Cardiac septum (tissue), 1 donor: ENCODE measurements at regions not wholly inside any gene's neighbourhood (a gene's known extent, or its start where the extent isn't known, plus 50 kb on each side); places are given as distances from the start of the nearest gene placed in this dataset.

Source experiments
- DNase-seq: peaks from one replicate; pipeline ENCODE4 v3.0.0-alpha.2; 2020; ENCODE audit warnings: low spot score
- intact Hi-C: fragments of 100-400 bp; cut with DNase I; formaldehyde crosslinking; loops from one replicate; pipeline ENCODE4 v1.14.0; 2022
- donor health status: DM: no; HTN: no; CAD: no.

GRCh38 chr15:93708724-93709445 lies 522.5 kb upstream of the MCTP2 start:
- intact Hi-C loops: no loop called here
- no peak for DNase-seq

DNA sequence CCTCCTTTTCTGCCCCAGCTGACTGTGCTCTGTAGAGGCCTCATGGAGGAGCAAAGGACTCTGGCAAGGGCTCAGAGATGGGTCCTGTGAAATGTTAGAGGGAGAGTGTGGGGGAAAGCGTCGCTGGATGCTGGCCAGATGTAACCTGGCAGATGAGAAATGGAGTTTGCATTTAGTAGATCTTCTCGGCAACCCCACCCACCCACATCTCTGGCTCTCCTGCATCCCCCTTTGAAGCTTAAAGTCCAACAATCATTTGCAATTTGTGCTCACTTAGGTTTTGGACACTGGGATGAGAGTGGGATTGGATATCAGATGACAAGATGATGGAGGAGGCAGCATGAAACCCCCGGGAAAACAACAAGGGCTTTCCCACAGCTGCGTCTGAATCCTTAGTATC lies 523.6 kb upstream of the MCTP2 start:
- intact Hi-C loops: no loop called here
- DNase-seq: no peak

DNA sequence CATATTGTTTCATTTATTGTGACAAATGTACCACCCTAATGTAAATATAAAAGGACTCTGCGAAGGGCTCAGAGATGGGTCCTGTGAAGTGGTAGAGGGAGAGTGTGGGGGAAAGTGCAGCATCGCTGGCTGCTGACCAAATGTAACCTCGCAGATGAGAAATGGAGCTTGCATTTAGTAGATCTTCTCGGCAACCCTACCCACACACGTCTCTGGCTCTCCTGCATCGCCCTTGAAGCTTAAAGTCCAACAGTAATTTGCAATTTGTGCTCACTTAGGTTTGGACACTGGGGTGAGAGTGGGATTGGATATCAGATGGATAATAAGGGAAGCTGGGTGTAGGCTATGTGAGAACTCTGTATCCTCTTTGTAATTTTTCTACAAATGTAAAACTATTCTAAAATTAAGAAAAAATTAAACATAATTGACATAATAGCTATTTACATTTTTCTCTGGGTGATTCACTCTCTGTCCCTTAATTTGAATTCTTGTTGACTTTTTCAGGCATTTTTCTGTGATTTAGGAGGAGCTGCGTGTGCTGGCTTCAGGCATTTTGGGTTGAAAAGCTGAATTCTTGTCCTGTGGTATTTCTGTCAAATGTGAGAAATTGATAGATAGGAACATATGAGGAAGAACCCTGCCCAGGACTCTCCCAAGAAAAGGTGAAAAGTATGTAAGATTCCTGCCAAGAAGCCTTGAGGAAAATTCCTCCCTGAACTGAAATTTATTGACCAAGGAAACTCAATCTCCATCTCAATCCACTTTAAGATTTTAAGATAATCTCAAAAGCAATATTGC lies 524.7 kb upstream of the MCTP2 start:
- DNase-seq: no peak
- intact Hi-C loops: no loop called here

DNA sequence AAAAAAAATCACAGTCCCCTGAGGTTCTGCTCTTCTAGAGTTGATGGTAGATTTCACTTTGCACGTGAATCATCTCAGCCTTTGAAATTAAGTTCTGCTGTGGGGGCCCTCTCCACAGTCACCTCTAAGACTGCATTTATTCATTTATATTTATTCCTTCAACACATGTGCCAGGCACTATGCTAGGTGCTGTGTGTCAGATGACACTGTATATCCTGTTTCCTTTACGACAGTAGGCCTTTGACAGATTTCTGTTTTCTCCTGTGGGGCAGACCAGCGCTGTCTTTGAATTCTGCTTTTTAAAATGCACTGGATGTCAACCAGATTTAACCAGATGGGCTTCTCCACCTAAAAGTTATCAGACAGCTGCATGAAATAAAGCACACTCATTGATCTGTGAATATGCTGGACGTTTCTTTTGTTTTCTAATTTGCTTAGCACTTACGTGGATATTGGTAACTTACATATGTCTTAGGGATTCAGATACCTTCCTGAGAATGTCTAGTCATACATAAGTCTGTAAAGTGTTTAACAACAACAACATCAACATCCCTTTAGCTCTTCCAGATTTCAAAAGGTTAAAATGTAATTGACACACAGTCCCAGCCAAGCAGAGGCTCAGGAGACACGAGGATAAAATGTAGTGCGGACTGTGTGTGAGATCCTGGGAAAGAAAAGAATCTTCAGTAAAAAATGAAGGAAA lies 525.5 kb upstream of the MCTP2 start:
- no peak for DNase-seq
- intact Hi-C loops: no loop called here

DNA sequence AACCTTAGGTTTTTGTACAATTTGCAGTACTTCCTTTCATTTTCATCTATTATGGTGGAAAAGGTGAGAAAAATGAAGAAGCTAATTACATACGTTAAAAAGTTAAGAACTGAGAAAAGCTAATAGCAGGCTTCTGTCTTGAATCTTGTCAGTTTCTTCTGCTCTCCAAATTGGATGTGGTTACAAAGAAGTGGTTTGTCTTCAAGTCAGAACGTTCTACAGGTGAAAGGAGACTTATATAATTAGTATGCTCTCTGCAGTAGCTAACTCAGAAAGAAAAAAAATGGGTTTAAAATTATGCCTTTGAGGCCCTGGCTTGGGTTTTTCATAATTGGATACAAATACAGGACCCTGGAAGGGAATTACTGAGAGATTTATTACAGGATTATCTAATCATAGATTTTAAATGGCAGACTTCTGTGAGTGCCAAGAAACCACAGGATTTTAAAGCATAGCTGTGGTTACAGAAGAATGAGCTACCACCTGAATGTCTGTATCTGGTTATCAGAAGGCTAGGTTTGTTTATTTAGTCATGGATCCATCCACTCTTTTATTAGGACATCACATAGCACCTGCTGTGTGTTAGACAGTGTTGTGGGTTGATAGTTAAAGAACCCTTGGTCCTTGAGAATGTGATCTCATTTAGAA lies 528.1 kb upstream of the MCTP2 start:
- intact Hi-C loops: no loop called here
- no peak for DNase-seq

DNA sequence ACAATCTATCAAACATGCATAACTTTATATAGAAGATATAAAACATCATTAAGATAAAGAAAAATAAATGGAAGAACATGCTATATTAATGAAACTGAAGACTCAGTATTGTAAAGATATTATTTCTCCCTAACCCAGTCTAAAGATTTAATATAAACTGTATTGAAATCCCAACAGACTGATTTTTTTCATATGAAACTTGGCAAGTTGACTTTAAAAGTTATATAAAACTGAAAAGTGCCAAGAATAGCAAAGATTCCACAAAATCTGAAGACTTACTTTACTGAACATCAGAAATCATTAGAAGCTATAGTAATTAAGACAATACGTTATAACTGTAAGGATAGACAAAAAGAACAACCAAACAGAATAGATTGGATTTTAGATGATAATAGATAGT lies 531.3 kb upstream of the MCTP2 start:
- intact Hi-C loops: no loop called here
- DNase-seq: no peak

DNA sequence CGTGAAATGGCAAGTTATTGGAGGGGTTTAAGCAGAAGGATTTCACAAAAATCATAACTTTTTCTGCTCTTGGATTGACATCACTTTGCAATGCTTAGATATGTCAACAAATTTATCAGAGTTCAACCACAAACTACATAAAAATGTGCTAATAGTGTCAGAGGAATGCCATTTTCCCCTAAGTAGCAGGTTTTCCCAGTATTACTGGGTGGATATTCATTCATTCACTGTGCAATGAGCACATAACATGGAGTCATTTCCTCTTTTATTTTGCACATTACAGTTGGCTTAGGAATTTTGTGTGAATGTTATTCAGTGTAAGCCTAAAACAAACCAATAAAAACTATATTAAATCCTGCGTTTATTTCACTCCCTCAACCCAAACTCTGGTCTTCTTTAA lies 537.3 kb upstream of the MCTP2 start:
- intact Hi-C loops: no loop called here

GRCh38 chr15:93683651-93684050 lies 547.7 kb upstream of the MCTP2 start:
- intact Hi-C loops: no loop called here
- DNase-seq: no peak

More for the DNA sequence above, 537.3 kb upstream of the MCTP2 start:
- no peak for DNase-seq

GRCh38 chr15:93671387-93671943 lies 559.9 kb upstream of the MCTP2 start:
- intact Hi-C loops: no loop called here
- no peak for DNase-seq

- intact Hi-C loops: no loop called here
- no peak for DNase-seq
These were observed 560.4 kb upstream of the MCTP2 start for GRCh38 chr15:93670931-93671330.

- intact Hi-C loops: no loop called here
These were observed 567.0 kb upstream of the MCTP2 start for GRCh38 chr15:93664213-93664956.

GRCh38 chr15:93662162-93662885 lies 569.0 kb upstream of the MCTP2 start:
- intact Hi-C loops: no loop called here
- DNase-seq: no peak

More at GRCh38 chr15:93664213-93664956, 567.0 kb upstream of the MCTP2 start:
- no peak for DNase-seq

DNA sequence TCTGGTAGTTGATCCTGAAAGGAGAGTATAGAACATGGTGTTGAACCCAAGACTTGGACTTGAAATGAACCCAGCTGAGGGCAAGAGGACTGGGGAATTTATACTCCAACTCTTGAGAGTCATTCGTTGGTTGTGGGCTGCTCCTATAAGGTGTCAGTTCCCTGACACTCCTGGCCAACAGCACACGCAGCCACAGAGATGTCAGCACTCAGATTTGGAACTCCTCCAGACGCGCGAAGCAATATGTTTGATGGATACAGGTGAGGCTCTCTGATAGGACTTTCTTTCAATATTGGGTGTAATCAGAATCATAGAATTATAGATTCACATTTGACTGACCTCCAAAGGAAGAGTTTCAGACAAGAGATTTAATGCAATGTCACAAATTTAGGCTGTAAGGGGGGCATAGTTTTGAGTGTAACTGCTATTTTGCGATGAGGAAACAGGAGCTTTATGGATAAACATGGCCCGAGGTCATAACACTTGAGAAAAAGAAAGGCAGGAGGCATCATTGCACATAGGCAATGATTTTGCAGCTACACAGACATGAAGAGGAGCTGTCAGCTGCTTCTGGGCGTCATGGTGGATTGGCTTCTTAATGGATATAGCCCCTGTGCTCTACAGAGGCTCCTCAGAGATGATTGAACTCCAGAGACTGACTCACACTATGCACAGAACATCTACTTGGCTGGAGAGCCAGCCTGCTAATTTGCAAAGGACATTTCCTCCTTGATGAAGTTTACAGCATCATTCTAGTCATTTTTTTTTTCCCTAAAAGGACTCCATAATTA lies 569.2 kb upstream of the RGMA start:
- DNase-seq: no peak
- intact Hi-C loops: no loop called here

- no peak for DNase-seq
- intact Hi-C loops: no loop called here
These were observed 567.0 kb upstream of the RGMA start for GRCh38 chr15:93656041-93656440.

GRCh38 chr15:93649691-93650235 lies 560.8 kb upstream of the RGMA start:
- DNase-seq: no peak
- intact Hi-C loops: no loop called here

DNA sequence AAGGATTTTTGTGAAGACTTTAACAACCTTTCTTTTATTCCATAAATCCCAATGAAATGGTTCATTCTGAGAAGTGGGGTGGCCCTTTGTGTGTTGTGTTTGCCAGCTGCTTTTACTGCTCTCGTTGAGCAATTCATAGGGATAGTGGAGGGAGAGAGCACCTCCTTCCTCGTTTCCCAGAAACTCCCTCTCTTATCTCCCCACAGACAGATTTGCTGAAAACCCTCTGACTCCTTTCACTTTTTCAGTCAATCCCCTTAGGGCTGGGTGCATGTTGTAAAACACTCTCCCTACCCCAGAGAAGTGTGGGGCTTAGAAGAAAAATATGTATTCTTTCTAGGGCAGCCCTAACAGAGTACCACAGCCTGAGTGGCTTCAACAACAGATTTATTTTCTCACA lies 557.2 kb upstream of the RGMA start:
- intact Hi-C loops: no loop called here
- no peak for DNase-seq

- intact Hi-C loops: no loop called here
- DNase-seq: no peak
These were observed 556.6 kb upstream of the RGMA start for GRCh38 chr15:93645594-93645993.
